ENCODE measurements at regions not wholly inside any gene's neighbourhood (a gene's known extent, or its start where the extent isn't known, plus 50 kb on each side); places are given as distances from the start of the nearest gene placed in this dataset.

GRCh38 chr15:96245252-96245651 lies 85.2 kb upstream of the NR2F2 start:
- Histone ChIP-seq H3K4me3 (ENCODE audit: extremely low read depth, insufficient read depth, low read length, poor library complexity, severe bottlenecking) (no peak overlapping the region), H3K9me3 (ENCODE audit: control insufficient read depth, low read length) (no peaks in the 10 kb centered on the region), H3K36me3 (ENCODE audit: control insufficient read depth, insufficient read depth, low read length) (no peaks in the 10 kb centered on the region), H3K27ac (ENCODE audit: low read depth, low read length, severe bottlenecking) (no peak overlapping the region), H3K4me1 (ENCODE audit: control insufficient read depth, insufficient read depth, low read length, poor library complexity, severe bottlenecking) (no peaks in the 10 kb centered on the region)
- 75 to 90% methylated on average over 1 of the region's 2 CpGs for WGBS, 2 experiments (ENCODE audit: insufficient coverage in 2 of 2)

DNA sequence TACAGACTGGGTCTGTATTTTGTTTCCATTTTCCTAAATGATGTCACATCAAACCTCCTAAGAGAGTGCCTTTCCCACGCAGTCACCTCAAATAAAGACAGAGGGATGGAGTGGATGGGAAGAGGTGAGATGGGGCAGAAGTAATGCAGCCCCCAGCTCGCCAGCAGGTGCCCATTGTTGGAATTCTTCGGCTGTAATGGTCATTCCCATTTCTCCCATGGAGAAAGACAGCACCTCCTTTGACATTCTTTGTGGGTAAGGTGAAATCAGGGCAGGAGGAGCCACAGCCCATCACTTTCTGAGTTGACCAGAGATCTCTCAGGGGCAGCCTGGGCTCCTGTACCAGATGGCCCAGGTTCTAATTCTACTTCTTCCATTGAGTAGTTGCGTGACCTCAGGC lies 84.4 kb upstream of the NR2F2 start:
- H3K9me3 ChIP-seq (ENCODE audit: control insufficient read depth, low read length), result no peaks in the 10 kb centered on the region
- H3K4me1 ChIP-seq (ENCODE audit: control insufficient read depth, insufficient read depth, low read length, poor library complexity, severe bottlenecking), result no peaks in the 10 kb centered on the region
- no peak overlapping the region for H3K4me3 ChIP-seq (ENCODE audit: extremely low read depth, insufficient read depth, low read length, poor library complexity, severe bottlenecking)
- no peaks in the 10 kb centered on the region for H3K36me3 ChIP-seq (ENCODE audit: control insufficient read depth, insufficient read depth, low read length)
- WGBS, 2 experiments (ENCODE audit: insufficient coverage in 2 of 2), result 100% methylated on average over 1 of the region's 4 CpGs
- H3K27ac ChIP-seq (ENCODE audit: low read depth, low read length, severe bottlenecking), result no peak overlapping the region

DNA sequence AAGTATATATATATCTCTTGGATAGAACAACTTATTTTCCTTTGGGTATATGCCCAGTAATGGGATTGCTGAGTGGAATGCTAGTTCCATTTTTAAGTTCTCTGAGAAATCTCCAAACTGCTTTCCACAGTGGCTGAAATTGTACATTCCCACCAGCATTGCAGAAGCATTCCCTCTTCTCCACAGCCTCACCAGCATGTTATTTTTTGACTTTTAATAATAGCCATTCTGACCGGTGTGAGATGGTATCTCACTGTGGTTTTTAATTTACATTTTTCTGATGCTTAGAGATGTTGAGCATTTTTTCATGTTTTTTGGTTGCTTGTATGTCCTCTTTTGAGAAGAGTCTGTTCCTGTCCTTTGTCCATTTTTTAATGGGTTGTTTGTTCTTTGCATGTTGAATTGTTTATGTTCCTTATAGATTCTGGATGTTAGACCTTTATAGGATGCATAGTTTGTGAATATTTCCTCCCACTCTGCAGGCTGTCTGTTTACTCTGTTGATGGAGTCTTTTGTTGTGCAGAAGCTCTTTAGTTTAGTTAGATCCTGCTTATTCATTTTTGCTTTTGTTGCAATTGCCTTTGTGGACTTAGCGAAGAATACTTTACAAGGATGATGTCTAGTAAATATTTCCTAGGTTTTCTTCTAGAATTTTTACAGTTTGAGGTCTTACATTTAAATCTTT lies 82.7 kb upstream of the NR2F2 start:
- no CpG with 5 or more reads among the region's 2 CpGs for WGBS, 2 experiments (ENCODE audit: insufficient coverage in 2 of 2)
- no peak overlapping the region for H3K4me3 ChIP-seq (ENCODE audit: extremely low read depth, insufficient read depth, low read length, poor library complexity, severe bottlenecking)
- no peak overlapping the region for H3K27ac ChIP-seq (ENCODE audit: low read depth, low read length, severe bottlenecking)
- H3K9me3 ChIP-seq (ENCODE audit: control insufficient read depth, low read length), result no peaks in the 10 kb centered on the region
- no peaks in the 10 kb centered on the region for H3K4me1 ChIP-seq (ENCODE audit: control insufficient read depth, insufficient read depth, low read length, poor library complexity, severe bottlenecking)
- no peaks in the 10 kb centered on the region for H3K36me3 ChIP-seq (ENCODE audit: control insufficient read depth, insufficient read depth, low read length)

GRCh38 chr15:96252148-96252547 lies 78.4 kb upstream of the NR2F2 start:
- WGBS, 2 experiments (ENCODE audit: insufficient coverage in 2 of 2), result 89 to 94% methylated on average over 3 to 4 of the region's 5 CpGs
- H3K4me1 ChIP-seq (ENCODE audit: control insufficient read depth, insufficient read depth, low read length, poor library complexity, severe bottlenecking), result no peaks in the 10 kb centered on the region
- no peaks in the 10 kb centered on the region for H3K36me3 ChIP-seq (ENCODE audit: control insufficient read depth, insufficient read depth, low read length)
- no peak overlapping the region for H3K27ac ChIP-seq (ENCODE audit: low read depth, low read length, severe bottlenecking)
- H3K9me3 ChIP-seq (ENCODE audit: control insufficient read depth, low read length), result no peaks in the 10 kb centered on the region
- no peak overlapping the region for H3K4me3 ChIP-seq (ENCODE audit: extremely low read depth, insufficient read depth, low read length, poor library complexity, severe bottlenecking)

- H3K4me3 ChIP-seq (ENCODE audit: extremely low read depth, insufficient read depth, low read length, poor library complexity, severe bottlenecking), result no peak overlapping the region
- no peak overlapping the region for H3K27ac ChIP-seq (ENCODE audit: low read depth, low read length, severe bottlenecking)
- H3K36me3 ChIP-seq (ENCODE audit: control insufficient read depth, insufficient read depth, low read length), result no peaks in the 10 kb centered on the region
- WGBS, 2 experiments (ENCODE audit: insufficient coverage in 2 of 2), result 60% methylated on average over 1 of the region's 7 CpGs; no CpG with 5 or more reads in 1 of the 2 experiments
- H3K9me3 ChIP-seq (ENCODE audit: control insufficient read depth, low read length), result no peaks in the 10 kb centered on the region
- H3K4me1 ChIP-seq (ENCODE audit: control insufficient read depth, insufficient read depth, low read length, poor library complexity, severe bottlenecking), result no peaks in the 10 kb centered on the region
Measured at GRCh38 chr15:96253006-96253747, 77.3 kb upstream of the NR2F2 start.

DNA sequence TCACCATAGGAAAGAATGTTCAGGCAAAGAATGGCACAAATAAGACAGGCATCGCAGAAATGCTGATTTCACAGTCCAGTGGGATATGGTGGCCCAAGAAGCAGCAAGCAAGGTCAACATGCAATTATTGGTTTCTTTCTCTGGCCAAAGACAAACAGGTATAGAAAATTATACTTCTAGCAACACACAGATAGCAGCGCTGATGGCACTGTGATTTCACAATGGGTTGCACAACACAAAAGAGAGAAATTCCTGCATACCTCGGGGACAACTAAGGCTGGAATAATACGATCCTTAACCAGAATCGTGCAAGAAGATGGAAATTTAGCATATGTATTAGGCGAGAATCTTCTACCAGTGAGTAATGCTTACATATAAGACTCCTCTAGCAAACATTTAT lies 76.3 kb upstream of the NR2F2 start:
- no peak overlapping the region for H3K27ac ChIP-seq (ENCODE audit: low read depth, low read length, severe bottlenecking)
- H3K36me3 ChIP-seq (ENCODE audit: control insufficient read depth, insufficient read depth, low read length), result no peaks in the 10 kb centered on the region
- 54 to 75% methylated on average over 2 to 3 of the region's 6 CpGs for WGBS, 2 experiments (ENCODE audit: insufficient coverage in 2 of 2)
- H3K4me1 ChIP-seq (ENCODE audit: control insufficient read depth, insufficient read depth, low read length, poor library complexity, severe bottlenecking), result no peaks in the 10 kb centered on the region
- H3K9me3 ChIP-seq (ENCODE audit: control insufficient read depth, low read length), result no peaks in the 10 kb centered on the region
- H3K4me3 ChIP-seq (ENCODE audit: extremely low read depth, insufficient read depth, low read length, poor library complexity, severe bottlenecking), result no peak overlapping the region

DNA sequence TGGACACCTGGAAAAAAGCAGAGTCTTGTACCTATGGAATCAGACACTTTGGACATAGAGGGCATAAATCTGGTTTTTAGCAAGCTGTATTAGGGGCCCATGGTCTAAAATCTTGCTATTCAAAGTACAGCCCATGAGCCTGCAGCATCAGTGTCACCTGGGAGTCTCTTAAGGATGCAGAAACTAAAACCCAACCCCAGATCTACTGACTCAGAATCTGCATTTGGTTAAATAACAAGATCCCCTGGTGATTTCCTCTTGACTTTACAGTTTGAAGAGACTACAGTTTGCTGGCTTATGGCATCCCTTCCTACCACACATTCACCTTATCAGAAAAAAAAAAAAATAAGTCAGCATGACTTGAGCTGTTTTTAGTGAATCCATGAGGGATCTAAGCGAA lies 74.9 kb upstream of the NR2F2 start:
- Histone ChIP-seq H3K4me3 (ENCODE audit: extremely low read depth, insufficient read depth, low read length, poor library complexity, severe bottlenecking) (no peak overlapping the region), H3K36me3 (ENCODE audit: control insufficient read depth, insufficient read depth, low read length) (no peaks in the 10 kb centered on the region), H3K27ac (ENCODE audit: low read depth, low read length, severe bottlenecking) (no peak overlapping the region), H3K9me3 (ENCODE audit: control insufficient read depth, low read length) (no peaks in the 10 kb centered on the region), H3K4me1 (ENCODE audit: control insufficient read depth, insufficient read depth, low read length, poor library complexity, severe bottlenecking) (no peaks in the 10 kb centered on the region)
- WGBS, 2 experiments (ENCODE audit: insufficient coverage in 2 of 2), result 67 to 100% methylated on average over 1 of the region's 1 CpG

- Histone ChIP-seq H3K4me1 (ENCODE audit: control insufficient read depth, insufficient read depth, low read length, poor library complexity, severe bottlenecking) (peaks cover 14% of the 10 kb centered on the region), H3K36me3 (ENCODE audit: control insufficient read depth, insufficient read depth, low read length) (no peaks in the 10 kb centered on the region), H3K9me3 (ENCODE audit: control insufficient read depth, low read length) (no peaks in the 10 kb centered on the region), H3K27ac (ENCODE audit: low read depth, low read length, severe bottlenecking) (no peak overlapping the region), H3K4me3 (ENCODE audit: extremely low read depth, insufficient read depth, low read length, poor library complexity, severe bottlenecking) (no peak overlapping the region)
- WGBS, 2 experiments (ENCODE audit: insufficient coverage in 2 of 2), result 20% methylated on average over 1 of the region's 4 CpGs; no CpG with 5 or more reads in 1 of the 2 experiments
Measured at GRCh38 chr15:96261575-96262034, 68.9 kb upstream of the NR2F2 start.

GRCh38 chr15:96262097-96262496 lies 68.4 kb upstream of the NR2F2 start:
- no peak overlapping the region for H3K4me3 ChIP-seq (ENCODE audit: extremely low read depth, insufficient read depth, low read length, poor library complexity, severe bottlenecking)
- H3K27ac ChIP-seq (ENCODE audit: low read depth, low read length, severe bottlenecking), result no peak overlapping the region
- no peaks in the 10 kb centered on the region for H3K9me3 ChIP-seq (ENCODE audit: control insufficient read depth, low read length)
- H3K36me3 ChIP-seq (ENCODE audit: control insufficient read depth, insufficient read depth, low read length), result no peaks in the 10 kb centered on the region
- WGBS, 2 experiments (ENCODE audit: insufficient coverage in 2 of 2), result 100% methylated on average over 1 of the region's 4 CpGs; no CpG with 5 or more reads in 1 of the 2 experiments
- H3K4me1 ChIP-seq (ENCODE audit: control insufficient read depth, insufficient read depth, low read length, poor library complexity, severe bottlenecking), result peaks cover 14% of the 10 kb centered on the region

DNA sequence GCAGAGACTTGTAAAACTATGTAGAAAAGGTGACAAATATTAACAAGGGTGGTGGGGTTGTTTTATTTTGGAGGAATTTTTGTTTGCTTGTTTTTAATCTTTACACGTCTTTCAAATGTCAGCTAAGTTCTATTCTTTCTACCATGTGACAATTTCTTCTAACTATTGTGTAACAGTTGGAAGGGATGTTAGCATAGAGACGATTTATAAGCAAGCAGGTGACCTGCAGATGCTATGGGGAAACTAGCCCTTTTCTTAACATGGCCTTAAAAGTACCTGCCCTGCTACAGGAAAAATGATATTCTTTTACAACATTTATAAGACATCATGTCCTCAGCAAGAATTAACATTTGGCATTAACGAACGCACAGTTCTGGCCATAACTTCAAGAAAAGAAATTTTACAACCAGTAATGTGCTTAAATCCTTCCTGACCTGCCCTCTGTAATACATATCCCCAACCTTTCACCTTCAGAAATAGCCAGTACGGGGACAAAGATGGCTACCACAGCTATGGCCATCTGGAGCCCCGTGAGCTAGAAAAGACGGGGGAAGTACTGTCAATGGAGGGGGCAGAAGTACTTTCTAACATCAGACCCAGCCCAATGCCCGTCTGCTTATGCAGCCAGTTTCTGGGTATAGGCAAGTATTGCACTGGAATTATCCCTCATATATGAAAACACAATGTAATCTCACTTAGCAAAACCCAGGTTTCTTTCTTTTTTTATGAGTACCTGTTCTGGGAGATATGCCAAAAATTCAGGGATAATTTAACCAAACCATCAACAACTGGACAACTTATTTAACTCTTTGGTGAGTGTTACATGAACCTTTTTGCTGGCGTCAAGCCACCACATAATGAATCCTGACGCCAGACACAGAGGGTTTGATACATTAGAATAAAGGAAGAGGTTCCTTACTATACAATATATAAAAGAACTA lies 67.7 kb upstream of the NR2F2 start:
- Histone ChIP-seq H3K4me1 (ENCODE audit: control insufficient read depth, insufficient read depth, low read length, poor library complexity, severe bottlenecking) (peaks cover 14% of the 10 kb centered on the region), H3K36me3 (ENCODE audit: control insufficient read depth, insufficient read depth, low read length) (no peaks in the 10 kb centered on the region), H3K4me3 (ENCODE audit: extremely low read depth, insufficient read depth, low read length, poor library complexity, severe bottlenecking) (no peak overlapping the region), H3K27ac (ENCODE audit: low read depth, low read length, severe bottlenecking) (no peak overlapping the region), H3K9me3 (ENCODE audit: control insufficient read depth, low read length) (no peaks in the 10 kb centered on the region)
- 100% methylated on average over 2 to 4 of the region's 10 CpGs for WGBS, 2 experiments (ENCODE audit: insufficient coverage in 2 of 2)
